ENCODE measurements at regions not wholly inside any gene's neighbourhood (a gene's known extent, or its start where the extent isn't known, plus 50 kb on each side); places are given as distances from the start of the nearest gene placed in this dataset.

DNA sequence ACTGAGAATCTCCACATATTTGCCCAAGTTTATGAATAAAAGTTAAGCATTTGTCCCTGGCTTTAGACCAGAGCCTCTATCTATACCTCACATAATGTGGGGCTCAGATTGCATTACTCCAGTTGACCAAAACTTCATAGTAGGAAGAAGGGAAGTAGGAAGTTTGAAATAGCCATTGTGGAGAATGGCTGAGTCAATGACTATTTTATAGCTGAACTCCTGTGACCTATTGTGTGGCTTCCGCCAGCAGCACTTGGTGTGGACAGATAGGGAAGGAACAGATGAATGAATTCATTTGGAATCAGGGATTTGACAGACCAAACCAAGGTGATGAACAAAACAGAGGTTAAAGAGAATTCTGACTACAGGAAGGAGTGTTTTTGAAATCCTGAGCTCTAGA is 92.9 kb upstream of the LPAR1 start:
- Mint-ChIP-seq H3K27ac (no peak overlapping the region), H3K9me3 (ENCODE audit: low read depth) (no peaks in the 10 kb centered on the region), H3K4me1 (ENCODE audit: low read depth) (no peaks in the 10 kb centered on the region), H3K4me3 (ENCODE audit: low read depth) (no peak overlapping the region), H3K36me3 (ENCODE audit: insufficient read depth) (no peaks in the 10 kb centered on the region), H3K27me3 (no peaks in the 10 kb centered on the region)
- TF ChIP-seq, protein P1, sequence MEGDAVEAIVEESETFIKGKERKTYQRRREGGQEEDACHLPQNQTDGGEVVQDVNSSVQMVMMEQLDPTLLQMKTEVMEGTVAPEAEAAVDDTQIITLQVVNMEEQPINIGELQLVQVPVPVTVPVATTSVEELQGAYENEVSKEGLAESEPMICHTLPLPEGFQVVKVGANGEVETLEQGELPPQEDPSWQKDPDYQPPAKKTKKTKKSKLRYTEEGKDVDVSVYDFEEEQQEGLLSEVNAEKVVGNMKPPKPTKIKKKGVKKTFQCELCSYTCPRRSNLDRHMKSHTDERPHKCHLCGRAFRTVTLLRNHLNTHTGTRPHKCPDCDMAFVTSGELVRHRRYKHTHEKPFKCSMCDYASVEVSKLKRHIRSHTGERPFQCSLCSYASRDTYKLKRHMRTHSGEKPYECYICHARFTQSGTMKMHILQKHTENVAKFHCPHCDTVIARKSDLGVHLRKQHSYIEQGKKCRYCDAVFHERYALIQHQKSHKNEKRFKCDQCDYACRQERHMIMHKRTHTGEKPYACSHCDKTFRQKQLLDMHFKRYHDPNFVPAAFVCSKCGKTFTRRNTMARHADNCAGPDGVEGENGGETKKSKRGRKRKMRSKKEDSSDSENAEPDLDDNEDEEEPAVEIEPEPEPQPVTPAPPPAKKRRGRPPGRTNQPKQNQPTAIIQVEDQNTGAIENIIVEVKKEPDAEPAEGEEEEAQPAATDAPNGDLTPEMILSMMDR (IDR thresholded peaks at IDR 0.05; ENCODE audit: unreplicated experiment) = no peak
- no peak for DNase-seq (ENCODE audit: low spot score, unreplicated experiment)

DNA sequence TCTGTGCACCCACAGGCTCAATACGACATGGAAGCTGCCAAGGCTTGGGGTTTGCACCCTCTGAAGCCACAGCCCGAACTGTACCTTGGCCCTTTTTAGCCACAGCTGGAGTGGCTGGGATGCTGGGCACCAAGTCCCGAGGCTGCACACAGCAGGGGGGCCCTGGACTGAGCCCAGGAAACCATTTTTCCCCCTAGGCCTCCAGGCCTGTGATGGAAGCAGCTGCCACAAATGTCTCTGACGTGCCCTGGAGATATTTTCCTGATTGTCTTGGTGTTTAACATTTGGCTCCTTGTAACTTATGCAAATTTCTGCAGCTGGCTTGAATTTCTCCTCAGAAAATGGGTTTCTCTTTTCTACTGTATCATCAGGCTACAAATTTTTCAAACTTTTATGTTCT is 82.3 kb upstream of the LPAR1 start:
- Mint-ChIP-seq H3K4me3 (ENCODE audit: low read depth) (no peak overlapping the region), H3K36me3 (ENCODE audit: insufficient read depth) (peaks cover 3% of the 10 kb centered on the region), H3K27me3 (no peaks in the 10 kb centered on the region)

DNA sequence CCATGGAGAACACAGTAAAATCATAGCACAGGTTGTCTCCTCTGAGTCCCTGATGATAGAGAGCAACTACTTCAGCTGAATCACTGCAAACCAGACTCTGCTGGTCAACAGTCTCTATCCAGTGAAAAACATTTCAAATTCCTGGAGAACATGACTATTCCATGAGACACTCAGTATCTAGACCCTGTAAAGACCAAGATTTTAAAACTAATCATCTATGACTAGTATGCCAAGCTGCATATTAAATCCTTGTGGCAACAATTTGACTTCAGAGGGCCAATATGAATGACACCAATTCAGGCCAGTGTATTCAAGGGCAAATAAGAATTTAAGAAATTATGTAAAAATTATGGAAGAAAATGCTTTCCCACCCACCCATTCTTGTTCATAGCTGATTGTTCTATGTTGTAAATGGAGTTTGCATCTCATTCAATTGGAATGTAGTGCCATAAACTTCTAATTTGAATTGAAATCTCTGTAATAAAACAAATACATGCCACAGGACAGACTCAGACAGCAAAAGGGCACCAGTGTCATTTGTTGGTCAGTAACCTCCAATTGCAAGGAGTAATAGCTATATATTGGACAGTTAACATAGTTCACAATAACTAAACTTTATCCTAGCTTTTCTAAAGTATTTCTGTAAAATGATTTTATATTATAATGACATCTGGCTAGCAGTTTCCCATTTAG is 80.1 kb upstream of the LPAR1 start:
- no peak overlapping the region for H3K4me3 Mint-ChIP-seq (ENCODE audit: low read depth)
- no peaks in the 10 kb centered on the region for H3K27me3 Mint-ChIP-seq
- H3K27ac Mint-ChIP-seq = no peak overlapping the region
- no peak for DNase-seq (ENCODE audit: low spot score, unreplicated experiment)
- peaks cover 3% of the 10 kb centered on the region for H3K36me3 Mint-ChIP-seq (ENCODE audit: insufficient read depth)
- H3K9me3 Mint-ChIP-seq (ENCODE audit: low read depth) = peaks cover 14% of the 10 kb centered on the region
- no peaks in the 10 kb centered on the region for H3K4me1 Mint-ChIP-seq (ENCODE audit: low read depth)
- TF ChIP-seq, protein P1 (IDR thresholded peaks at IDR 0.05; ENCODE audit: unreplicated experiment) = no peak

More for the DNA sequence above, 82.3 kb upstream of the LPAR1 start:
- no peak for DNase-seq (ENCODE audit: low spot score, unreplicated experiment)
- TF ChIP-seq, protein P1 (IDR thresholded peaks at IDR 0.05; ENCODE audit: unreplicated experiment) = no peak
- Mint-ChIP-seq H3K9me3 (ENCODE audit: low read depth) (peaks cover 14% of the 10 kb centered on the region), H3K4me1 (ENCODE audit: low read depth) (no peaks in the 10 kb centered on the region), H3K27ac (no peak overlapping the region)

DNA sequence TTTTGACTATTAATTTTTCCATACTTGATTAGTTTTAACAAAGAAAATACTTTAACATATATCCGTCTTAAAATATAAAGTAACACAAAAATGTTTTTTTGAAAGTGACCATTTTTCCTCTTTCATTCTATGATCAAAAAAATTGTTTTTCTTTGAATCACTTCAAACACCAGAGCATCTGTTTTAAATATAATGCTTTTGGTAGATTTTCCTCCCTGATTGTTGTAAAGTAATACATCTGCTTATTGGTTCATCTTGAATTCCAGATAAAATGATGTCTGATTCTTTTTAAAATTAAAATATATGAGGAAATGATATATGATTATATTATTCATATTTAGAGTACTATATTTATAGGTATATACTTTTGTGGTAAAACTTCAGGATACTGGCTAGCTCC is 76.2 kb upstream of the LPAR1 start:
- Mint-ChIP-seq H3K36me3 (ENCODE audit: insufficient read depth) (no peaks in the 10 kb centered on the region), H3K9me3 (ENCODE audit: low read depth) (peaks cover 5% of the 10 kb centered on the region), H3K4me3 (ENCODE audit: low read depth) (no peak overlapping the region), H3K27me3 (no peaks in the 10 kb centered on the region), H3K27ac (no peak overlapping the region), H3K4me1 (ENCODE audit: low read depth) (no peaks in the 10 kb centered on the region)
- DNase-seq (ENCODE audit: low spot score, unreplicated experiment) = no peak
- TF ChIP-seq, protein P1 (IDR thresholded peaks at IDR 0.05; ENCODE audit: unreplicated experiment) = no peak

DNA sequence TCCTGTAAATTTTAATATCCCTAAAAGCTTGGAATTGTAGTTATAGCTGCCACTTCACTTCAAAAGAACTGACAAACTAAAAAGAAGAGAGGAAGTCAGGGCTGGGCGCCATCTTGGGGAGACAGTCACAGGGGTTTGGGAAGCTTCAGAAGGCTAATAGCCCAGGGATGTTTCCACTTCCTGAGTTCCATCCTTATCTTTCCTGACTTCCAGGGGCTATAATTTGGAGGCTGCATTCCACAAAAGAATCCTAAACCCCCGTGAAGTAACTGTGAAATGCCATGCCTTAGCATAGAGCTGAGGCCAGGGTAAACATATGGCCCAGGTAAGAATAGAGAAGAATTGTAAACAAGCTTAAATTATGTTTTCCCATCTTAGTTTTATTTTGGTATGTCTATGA is 75.4 kb upstream of the LPAR1 start:
- H3K4me1 Mint-ChIP-seq (ENCODE audit: low read depth) = no peaks in the 10 kb centered on the region
- H3K27ac Mint-ChIP-seq = no peak overlapping the region
- H3K4me3 Mint-ChIP-seq (ENCODE audit: low read depth) = no peak overlapping the region
- H3K27me3 Mint-ChIP-seq = no peaks in the 10 kb centered on the region
- no peaks in the 10 kb centered on the region for H3K36me3 Mint-ChIP-seq (ENCODE audit: insufficient read depth)
- no peaks in the 10 kb centered on the region for H3K9me3 Mint-ChIP-seq (ENCODE audit: low read depth)
- TF ChIP-seq, protein P1 (IDR thresholded peaks at IDR 0.05; ENCODE audit: unreplicated experiment) = no peak
- DNase-seq (ENCODE audit: low spot score, unreplicated experiment) = no peak
